ENCODE measurements at regions not wholly inside any gene's neighbourhood (a gene's known extent, or its start where the extent isn't known, plus 50 kb on each side); places are given as distances from the start of the nearest gene placed in this dataset.
A peak's percentile ranks its signal among the peaks of the same experiment; 100 is the strongest.

DNA sequence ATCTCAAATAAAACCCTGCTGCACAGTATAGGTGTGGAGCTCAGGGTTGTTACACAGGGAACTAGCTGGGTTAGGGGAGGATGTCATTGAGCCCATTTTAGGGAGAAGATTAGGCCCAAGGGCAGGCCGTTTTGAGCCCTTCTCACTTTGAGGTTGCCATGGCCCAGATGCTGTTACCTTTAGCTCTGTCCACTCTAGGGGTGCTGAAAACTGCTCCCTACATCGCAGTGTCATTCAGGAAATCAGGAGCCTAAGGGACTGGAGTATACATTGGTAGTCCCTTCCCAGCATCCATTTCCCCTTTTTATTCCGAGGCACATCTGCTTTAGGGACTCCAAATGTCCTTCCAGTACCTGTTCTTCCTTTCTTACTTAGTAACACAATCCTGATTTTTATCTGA is 79.0 kb upstream of the SELENOK start:
- H3K9me3 ChIP-seq (ENCODE audit: low read length), result no peaks in the 10 kb centered on the region
- H3K4me3 Mint-ChIP-seq, result no peak overlapping the region
- H3K4me1 Mint-ChIP-seq, result no peaks in the 10 kb centered on the region
- no peaks in the 10 kb centered on the region for H3K27me3 ChIP-seq (ENCODE audit: insufficient read depth, low read length, poor library complexity, severe bottlenecking)
- H3K27me3 Mint-ChIP-seq, result peaks cover 3 to 9% of the 10 kb centered on the region in 2 donors
- H3K9me3 Mint-ChIP-seq, result peaks cover 13 to 36% (median 28%) of the 10 kb centered on the region in 5 donors
- H3K36me3 ChIP-seq (ENCODE audit: insufficient read depth, low read length), result no peaks in the 10 kb centered on the region
- POLR2A ChIA-PET, result no interaction called here
- H3K27ac ChIP-seq (ENCODE audit: low read depth, low read length), result no peak overlapping the region
- H3K4me1 ChIP-seq (ENCODE audit: insufficient read depth, low read length), result no peaks in the 10 kb centered on the region
- CTCF ChIA-PET, result no interaction called here
- peaks cover 0 to 12% (median 0%) of the 10 kb centered on the region in 3 donors for H3K36me3 Mint-ChIP-seq
- H3K4me3 ChIP-seq (ENCODE audit: low read length), result no peak overlapping the region
- no peak overlapping the region for H3K27ac Mint-ChIP-seq
- no peak for DNase-seq

GRCh38 chr3:53969086-53969485 is 77.4 kb upstream of the SELENOK start:
- H3K4me3 ChIP-seq (ENCODE audit: low read length), result no peak overlapping the region
- CTCF ChIA-PET, result no interaction called here

DNA sequence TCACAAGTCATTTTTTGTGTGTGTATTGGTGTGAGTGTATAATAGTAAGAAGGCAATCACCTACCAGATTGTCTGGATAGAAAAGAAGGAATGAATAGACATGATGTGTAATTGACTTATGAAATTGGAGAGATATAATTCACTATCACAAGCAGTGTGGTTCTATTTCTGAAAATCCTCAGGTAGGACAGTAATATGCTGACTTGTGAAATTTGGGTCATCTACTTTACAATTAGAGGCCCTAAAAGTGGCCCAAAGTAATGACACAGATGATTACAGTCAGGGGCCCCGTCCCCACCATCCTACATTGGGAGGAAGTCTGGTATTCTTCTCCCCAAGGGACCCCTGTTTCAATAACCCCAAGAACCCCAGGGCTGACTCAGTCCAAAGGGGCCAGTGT is 73.6 kb upstream of the SELENOK start:
- Mint-ChIP-seq H3K9me3 (peaks cover 0 to 11% (median 3%) of the 10 kb centered on the region in 5 donors), H3K36me3 (no peaks in the 10 kb centered on the region), H3K4me3 (no peak overlapping the region), H3K4me1 (no peaks in the 10 kb centered on the region), H3K27me3 (peaks cover 8 to 20% of the 10 kb centered on the region in 2 donors), H3K27ac (no peak overlapping the region)
- H3K27me3 ChIP-seq (ENCODE audit: insufficient read depth, low read length, poor library complexity, severe bottlenecking), result no peaks in the 10 kb centered on the region
- no peaks in the 10 kb centered on the region for H3K4me1 ChIP-seq (ENCODE audit: insufficient read depth, low read length)
- H3K9me3 ChIP-seq (ENCODE audit: low read length), result no peaks in the 10 kb centered on the region
- H3K27ac ChIP-seq (ENCODE audit: low read depth, low read length), result no peak overlapping the region
- DNase-seq, result no peak
- POLR2A ChIA-PET, result no interaction called here
- H3K36me3 ChIP-seq (ENCODE audit: insufficient read depth, low read length), result no peaks in the 10 kb centered on the region
- H3K4me3 ChIP-seq (ENCODE audit: low read length), result no peak overlapping the region
- CTCF ChIA-PET, result no interaction called here

More at GRCh38 chr3:53969086-53969485, 77.4 kb upstream of the SELENOK start:
- peaks cover 0 to 6% (median 0%) of the 10 kb centered on the region in 3 donors for H3K36me3 Mint-ChIP-seq
- H3K27me3 ChIP-seq (ENCODE audit: insufficient read depth, low read length, poor library complexity, severe bottlenecking), result no peaks in the 10 kb centered on the region
- no peaks in the 10 kb centered on the region for H3K4me1 ChIP-seq (ENCODE audit: insufficient read depth, low read length)
- no peak overlapping the region for H3K27ac Mint-ChIP-seq
- no peaks in the 10 kb centered on the region for H3K4me1 Mint-ChIP-seq
- peaks cover 3 to 8% of the 10 kb centered on the region in 2 donors for H3K27me3 Mint-ChIP-seq
- H3K27ac ChIP-seq (ENCODE audit: low read depth, low read length), result no peak overlapping the region
- POLR2A ChIA-PET, result no interaction called here
- H3K36me3 ChIP-seq (ENCODE audit: insufficient read depth, low read length), result no peaks in the 10 kb centered on the region
- H3K9me3 Mint-ChIP-seq, result peaks cover 9 to 28% (median 18%) of the 10 kb centered on the region in 5 donors
- no peak overlapping the region for H3K4me3 Mint-ChIP-seq
- no peaks in the 10 kb centered on the region for H3K9me3 ChIP-seq (ENCODE audit: low read length)
- DNase-seq, result no peak

GRCh38 chr3:53957831-53958230 is 66.2 kb upstream of the SELENOK start:
- ChIA-PET CTCF (no interaction called here), POLR2A (no interaction called here)
- Mint-ChIP-seq H3K4me1 (no peaks in the 10 kb centered on the region), H3K27me3 (peaks cover 8 to 29% of the 10 kb centered on the region in 2 donors), H3K4me3 (no peak overlapping the region), H3K9me3 (peaks cover 0 to 4% (median 0%) of the 10 kb centered on the region in 5 donors), H3K36me3 (no peaks in the 10 kb centered on the region), H3K27ac (no peak overlapping the region)
- Histone ChIP-seq H3K4me1 (ENCODE audit: insufficient read depth, low read length) (no peaks in the 10 kb centered on the region), H3K4me3 (ENCODE audit: low read length) (no peak overlapping the region), H3K36me3 (ENCODE audit: insufficient read depth, low read length) (no peaks in the 10 kb centered on the region), H3K9me3 (ENCODE audit: low read length) (no peaks in the 10 kb centered on the region), H3K27ac (ENCODE audit: low read depth, low read length) (no peak overlapping the region), H3K27me3 (ENCODE audit: insufficient read depth, low read length, poor library complexity, severe bottlenecking) (no peaks in the 10 kb centered on the region)
- no peak for DNase-seq

DNA sequence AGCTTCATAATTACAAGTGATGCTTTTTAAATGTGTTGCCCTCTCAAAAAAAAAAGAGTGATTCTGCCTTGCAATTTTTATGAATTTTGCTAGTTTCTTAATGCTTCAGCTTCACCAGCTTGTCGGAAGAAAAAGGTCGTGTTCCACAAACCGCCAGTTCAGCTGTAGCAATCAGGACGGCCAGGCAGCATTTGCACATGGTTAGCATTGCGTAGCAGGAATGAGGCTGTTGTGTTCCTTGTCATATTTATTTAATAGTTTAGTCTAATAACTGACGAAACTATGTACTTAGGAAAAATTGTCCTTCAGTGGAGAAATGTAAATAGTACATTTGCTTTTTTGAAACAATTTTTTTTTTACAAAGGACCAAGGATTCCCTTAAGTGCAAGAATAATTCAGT is 64.9 kb upstream of the SELENOK start:
- H3K4me3 ChIP-seq (ENCODE audit: low read length), result no peak overlapping the region
- no peak overlapping the region for H3K27ac ChIP-seq (ENCODE audit: low read depth, low read length)
- ChIA-PET CTCF (no interaction called here), POLR2A (no interaction called here)
- no peaks in the 10 kb centered on the region for H3K9me3 ChIP-seq (ENCODE audit: low read length)
- no peak for DNase-seq
- peaks cover 0 to 2% (median 0%) of the 10 kb centered on the region in 5 donors for H3K9me3 Mint-ChIP-seq
- no peaks in the 10 kb centered on the region for H3K36me3 ChIP-seq (ENCODE audit: insufficient read depth, low read length)
- no peak overlapping the region for H3K27ac Mint-ChIP-seq
- H3K4me3 Mint-ChIP-seq, result no peak overlapping the region
- peaks cover 6 to 25% of the 10 kb centered on the region in 2 donors for H3K27me3 Mint-ChIP-seq
- H3K4me1 ChIP-seq (ENCODE audit: insufficient read depth, low read length), result no peaks in the 10 kb centered on the region
- no peaks in the 10 kb centered on the region for H3K36me3 Mint-ChIP-seq
- no peaks in the 10 kb centered on the region for H3K4me1 Mint-ChIP-seq
- no peaks in the 10 kb centered on the region for H3K27me3 ChIP-seq (ENCODE audit: insufficient read depth, low read length, poor library complexity, severe bottlenecking)

GRCh38 chr3:53949541-53949940 is 57.9 kb upstream of the SELENOK start:
- no peak for DNase-seq
- CTCF ChIA-PET, result interaction anchor here (0.8 kb wide), 1 partner anchor 12 kb away, joined by 4 read pairs; no protein-coding TSS in a partner anchor
- Mint-ChIP-seq H3K4me3 (no peak overlapping the region), H3K27ac (no peak overlapping the region), H3K27me3 (peaks cover 10 to 14% of the 10 kb centered on the region in 2 donors), H3K36me3 (peaks cover 0 to 6% (median 0%) of the 10 kb centered on the region in 3 donors), H3K9me3 (peaks cover 12 to 24% (median 23%) of the 10 kb centered on the region in 5 donors), H3K4me1 (no peaks in the 10 kb centered on the region)
- Histone ChIP-seq H3K27me3 (ENCODE audit: insufficient read depth, low read length, poor library complexity, severe bottlenecking) (no peaks in the 10 kb centered on the region), H3K4me3 (ENCODE audit: low read length) (no peak overlapping the region), H3K36me3 (ENCODE audit: insufficient read depth, low read length) (no peaks in the 10 kb centered on the region), H3K9me3 (ENCODE audit: low read length) (peaks cover 7% of the 10 kb centered on the region), H3K27ac (ENCODE audit: low read depth, low read length) (no peak overlapping the region), H3K4me1 (ENCODE audit: insufficient read depth, low read length) (no peaks in the 10 kb centered on the region)
- POLR2A ChIA-PET, result no interaction called here

DNA sequence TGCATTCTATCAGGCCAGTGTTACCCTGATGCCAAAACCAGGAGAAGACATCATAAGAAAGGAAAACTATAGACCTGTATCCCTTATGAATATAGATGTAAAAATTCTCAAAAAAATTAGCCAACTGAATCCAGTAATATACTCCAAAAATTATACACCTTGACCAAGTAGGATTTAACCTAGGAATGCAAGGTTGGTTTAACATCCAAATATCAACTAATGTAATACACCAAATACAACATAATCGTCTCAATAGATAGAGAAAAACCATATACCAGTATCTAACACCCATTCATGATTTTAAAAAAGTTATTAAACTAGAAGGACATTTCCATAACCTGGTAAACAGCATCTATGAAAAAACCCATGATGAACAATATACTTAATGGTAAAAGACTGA is 56.5 kb upstream of the SELENOK start:
- ChIA-PET CTCF (no interaction called here), POLR2A (no interaction called here)
- Histone ChIP-seq H3K9me3 (ENCODE audit: low read length) (peaks cover 7% of the 10 kb centered on the region), H3K36me3 (ENCODE audit: insufficient read depth, low read length) (no peaks in the 10 kb centered on the region), H3K27ac (ENCODE audit: low read depth, low read length) (no peak overlapping the region), H3K4me1 (ENCODE audit: insufficient read depth, low read length) (no peaks in the 10 kb centered on the region), H3K4me3 (ENCODE audit: low read length) (no peak overlapping the region), H3K27me3 (ENCODE audit: insufficient read depth, low read length, poor library complexity, severe bottlenecking) (no peaks in the 10 kb centered on the region)
- H3K9me3 Mint-ChIP-seq, result peaks cover 12 to 24% (median 23%) of the 10 kb centered on the region in 5 donors
- DNase-seq, result no peak
- no peak overlapping the region for H3K27ac Mint-ChIP-seq
- H3K27me3 Mint-ChIP-seq, result peaks cover 7 to 18% of the 10 kb centered on the region in 2 donors
- H3K4me1 Mint-ChIP-seq, result no peaks in the 10 kb centered on the region
- H3K4me3 Mint-ChIP-seq, result no peak overlapping the region
- H3K36me3 Mint-ChIP-seq, result peaks cover 0 to 6% (median 0%) of the 10 kb centered on the region in 3 donors

DNA sequence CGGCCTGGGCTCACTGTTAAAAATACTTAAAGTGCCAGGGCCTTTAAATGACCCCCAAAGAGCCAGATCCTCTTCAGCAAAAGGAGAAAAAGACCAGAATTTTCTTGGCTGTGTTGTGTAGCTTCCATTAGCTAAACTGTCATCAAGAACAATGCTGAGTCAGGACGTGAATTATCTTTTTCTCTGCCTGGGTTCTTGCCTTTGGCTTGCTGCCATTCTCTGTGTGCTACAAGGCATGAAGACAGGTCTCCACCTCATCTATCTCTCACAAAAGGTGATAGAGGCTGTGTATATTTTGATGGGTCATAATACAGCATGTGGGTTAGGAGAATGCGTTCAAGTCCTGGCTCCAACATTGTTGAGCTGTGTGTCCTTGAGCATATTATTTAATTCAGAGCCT is 52.4 kb upstream of the SELENOK start:
- POLR2A ChIA-PET, result no interaction called here
- peaks cover 0 to 6% (median 0%) of the 10 kb centered on the region in 3 donors for H3K36me3 Mint-ChIP-seq
- H3K27ac ChIP-seq (ENCODE audit: low read depth, low read length), result no peak overlapping the region
- no peaks in the 10 kb centered on the region for H3K4me1 Mint-ChIP-seq
- H3K9me3 Mint-ChIP-seq, result peaks cover 12 to 24% (median 23%) of the 10 kb centered on the region in 5 donors
- no peak overlapping the region for H3K4me3 ChIP-seq (ENCODE audit: low read length)
- no peaks in the 10 kb centered on the region for H3K36me3 ChIP-seq (ENCODE audit: insufficient read depth, low read length)
- no peaks in the 10 kb centered on the region for H3K4me1 ChIP-seq (ENCODE audit: insufficient read depth, low read length)
- H3K4me3 Mint-ChIP-seq, result no peak overlapping the region
- no peak for DNase-seq
- peaks cover 7% of the 10 kb centered on the region for H3K9me3 ChIP-seq (ENCODE audit: low read length)
- peak overlapping the region in 1 of 8 donors; percentile 87 for H3K27ac Mint-ChIP-seq
- peaks cover 7 to 50% of the 10 kb centered on the region in 2 donors for H3K27me3 Mint-ChIP-seq
- H3K27me3 ChIP-seq (ENCODE audit: insufficient read depth, low read length, poor library complexity, severe bottlenecking), result no peaks in the 10 kb centered on the region
- CTCF ChIA-PET, result no interaction called here

- DNase-seq, result no peak
- Histone ChIP-seq H3K4me3 (ENCODE audit: low read length) (no peak overlapping the region), H3K4me1 (ENCODE audit: insufficient read depth, low read length) (no peaks in the 10 kb centered on the region), H3K36me3 (ENCODE audit: insufficient read depth, low read length) (no peaks in the 10 kb centered on the region), H3K9me3 (ENCODE audit: low read length) (peaks cover 7% of the 10 kb centered on the region), H3K27me3 (ENCODE audit: insufficient read depth, low read length, poor library complexity, severe bottlenecking) (peaks cover 5% of the 10 kb centered on the region), H3K27ac (ENCODE audit: low read depth, low read length) (no peak overlapping the region)
- Mint-ChIP-seq H3K27me3 (peaks cover 16 to 65% of the 10 kb centered on the region in 2 donors), H3K27ac (no peak overlapping the region), H3K4me1 (no peaks in the 10 kb centered on the region), H3K36me3 (peaks cover 0 to 6% (median 0%) of the 10 kb centered on the region in 3 donors), H3K9me3 (peaks cover 7 to 14% (median 10%) of the 10 kb centered on the region in 5 donors), H3K4me3 (no peak overlapping the region)
- POLR2A ChIA-PET, result no interaction called here
- CTCF ChIA-PET, result no interaction called here
These were observed 50.3 kb upstream of the SELENOK start for GRCh38 chr3:53941950-53942349.
